ENCODE measurements at regions not wholly inside any gene's neighbourhood (a gene's known extent, or its start where the extent isn't known, plus 50 kb on each side); places are given as distances from the start of the nearest gene placed in this dataset.

GRCh38 chr1:89770391-89770790, 50.4 kb upstream of the LRRC8D start:
- TF ChIP-seq, protein P1, sequence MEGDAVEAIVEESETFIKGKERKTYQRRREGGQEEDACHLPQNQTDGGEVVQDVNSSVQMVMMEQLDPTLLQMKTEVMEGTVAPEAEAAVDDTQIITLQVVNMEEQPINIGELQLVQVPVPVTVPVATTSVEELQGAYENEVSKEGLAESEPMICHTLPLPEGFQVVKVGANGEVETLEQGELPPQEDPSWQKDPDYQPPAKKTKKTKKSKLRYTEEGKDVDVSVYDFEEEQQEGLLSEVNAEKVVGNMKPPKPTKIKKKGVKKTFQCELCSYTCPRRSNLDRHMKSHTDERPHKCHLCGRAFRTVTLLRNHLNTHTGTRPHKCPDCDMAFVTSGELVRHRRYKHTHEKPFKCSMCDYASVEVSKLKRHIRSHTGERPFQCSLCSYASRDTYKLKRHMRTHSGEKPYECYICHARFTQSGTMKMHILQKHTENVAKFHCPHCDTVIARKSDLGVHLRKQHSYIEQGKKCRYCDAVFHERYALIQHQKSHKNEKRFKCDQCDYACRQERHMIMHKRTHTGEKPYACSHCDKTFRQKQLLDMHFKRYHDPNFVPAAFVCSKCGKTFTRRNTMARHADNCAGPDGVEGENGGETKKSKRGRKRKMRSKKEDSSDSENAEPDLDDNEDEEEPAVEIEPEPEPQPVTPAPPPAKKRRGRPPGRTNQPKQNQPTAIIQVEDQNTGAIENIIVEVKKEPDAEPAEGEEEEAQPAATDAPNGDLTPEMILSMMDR (conservative IDR thresholded peaks at IDR 0.05): no peak
- no peak for TF ChIP-seq EZH2 (IDR thresholded peaks at IDR 0.05; ENCODE audit: low read depth)
